Gastrocnemius medialis (tissue), 4 donors: ENCODE measurements at regions not wholly inside any gene's neighbourhood (a gene's known extent, or its start where the extent isn't known, plus 50 kb on each side); places are given as distances from the start of the nearest gene placed in this dataset.

ENCODE experiments used
- POLR2A ChIP-seq, 2 donors: fragments of 450-650 bp; IDR thresholded peaks; one replicate each; pipeline ENCODE4 v1.6.1; 2017; ENCODE audit warnings: antibody characterized with exemption in 2 of 2, mild to moderate bottlenecking in 2 of 2, moderate library complexity in 2 of 2
- TF ChIP-seq, protein P1 (sequence below), 5 experiments: fragments of 450-650 bp in 3 of 5; fragments of 200-600 bp in 2 of 5; sonication (generic) in 2 of 5; IDR thresholded peaks in 4 of 5; conservative IDR thresholded peaks in 1 of 5; 1 replicate in 4 of 5; 2 replicates in 1 of 5; pipeline ENCODE4 v1.5.1; 2016 to 2019; ENCODE audit warnings: antibody characterized with exemption in 5 of 5, mild to moderate bottlenecking in 3 of 5, moderate library complexity in 3 of 5

GRCh38 chr12:86838260-86838659 lies 582.1 kb upstream of the MGAT4C start:
- TF ChIP-seq, protein P1, sequence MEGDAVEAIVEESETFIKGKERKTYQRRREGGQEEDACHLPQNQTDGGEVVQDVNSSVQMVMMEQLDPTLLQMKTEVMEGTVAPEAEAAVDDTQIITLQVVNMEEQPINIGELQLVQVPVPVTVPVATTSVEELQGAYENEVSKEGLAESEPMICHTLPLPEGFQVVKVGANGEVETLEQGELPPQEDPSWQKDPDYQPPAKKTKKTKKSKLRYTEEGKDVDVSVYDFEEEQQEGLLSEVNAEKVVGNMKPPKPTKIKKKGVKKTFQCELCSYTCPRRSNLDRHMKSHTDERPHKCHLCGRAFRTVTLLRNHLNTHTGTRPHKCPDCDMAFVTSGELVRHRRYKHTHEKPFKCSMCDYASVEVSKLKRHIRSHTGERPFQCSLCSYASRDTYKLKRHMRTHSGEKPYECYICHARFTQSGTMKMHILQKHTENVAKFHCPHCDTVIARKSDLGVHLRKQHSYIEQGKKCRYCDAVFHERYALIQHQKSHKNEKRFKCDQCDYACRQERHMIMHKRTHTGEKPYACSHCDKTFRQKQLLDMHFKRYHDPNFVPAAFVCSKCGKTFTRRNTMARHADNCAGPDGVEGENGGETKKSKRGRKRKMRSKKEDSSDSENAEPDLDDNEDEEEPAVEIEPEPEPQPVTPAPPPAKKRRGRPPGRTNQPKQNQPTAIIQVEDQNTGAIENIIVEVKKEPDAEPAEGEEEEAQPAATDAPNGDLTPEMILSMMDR (IDR thresholded peaks at IDR 0.05 in 4 of 5, conservative IDR thresholded peaks at IDR 0.05 in 1 of 5) = no peak
- no peak for TF ChIP-seq POLR2A (IDR thresholded peaks at IDR 0.05)
